ENCODE measurements at regions not wholly inside any gene's neighbourhood (a gene's known extent, or its start where the extent isn't known, plus 50 kb on each side); places are given as distances from the start of the nearest gene placed in this dataset.

DNA sequence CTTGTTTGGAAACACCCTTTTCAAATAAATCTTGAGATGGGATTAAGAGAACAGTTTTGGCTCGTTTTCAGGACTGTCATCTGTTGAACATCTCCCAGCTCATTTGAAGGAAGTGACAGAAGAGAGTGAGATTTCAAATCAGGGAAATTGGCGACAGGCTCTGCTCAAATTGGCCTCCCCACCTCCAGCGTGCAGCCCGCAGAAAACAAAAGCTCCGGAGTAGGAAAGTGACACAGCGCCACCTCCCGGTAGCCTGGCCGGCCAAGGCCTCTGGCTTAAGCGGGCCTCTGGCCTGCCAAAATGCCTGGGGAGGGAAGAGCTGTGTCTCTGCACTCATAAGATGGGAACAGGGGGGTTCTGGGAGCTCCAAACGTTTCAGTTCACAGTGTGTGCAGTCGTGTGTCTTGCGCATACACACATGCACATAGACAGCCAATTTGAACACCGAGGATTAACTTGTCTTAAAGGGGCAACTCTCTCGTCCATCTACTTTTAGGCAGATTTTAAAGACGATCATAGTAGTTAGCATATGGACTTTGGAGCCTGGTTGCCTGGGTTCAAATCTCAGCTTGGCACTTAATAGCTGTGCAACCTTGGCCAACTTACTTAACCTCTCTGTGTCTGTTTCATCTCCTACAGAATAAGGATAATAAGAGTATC, 132.7 kb upstream of the RCN1 start:
- intact Hi-C loops (cut with DNase I): no loop called here

DNA sequence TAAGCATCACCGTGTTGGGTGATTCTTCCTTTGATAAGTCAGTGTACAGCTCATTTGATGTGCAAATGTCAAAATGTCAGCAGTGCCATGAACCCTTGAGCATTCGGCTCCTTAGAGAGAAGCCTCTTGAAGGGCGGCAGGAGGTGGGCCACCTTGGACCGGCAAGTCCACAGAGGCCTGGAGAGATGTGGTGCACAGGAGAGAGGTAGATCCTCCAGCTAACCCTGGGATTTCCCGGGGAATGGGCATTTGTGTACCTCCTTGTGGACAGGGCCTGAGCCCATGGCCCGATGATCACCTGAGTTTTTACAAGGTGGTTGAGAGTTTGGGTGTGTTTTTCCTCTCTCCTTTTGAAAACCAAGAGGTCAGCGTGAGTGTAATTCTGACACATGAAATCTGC, 133.2 kb upstream of the RCN1 start:
- H3K4me1 ChIP-seq (replicated peaks in 1 of 2): no peaks in the 10 kb centered on the region
- H3K27ac ChIP-seq: no peak overlapping the region
- 71 to 86% (median 79%) methylated on average over 4 to 7 of the region's 7 CpGs for WGBS, 4 donors
- H3K4me3 ChIP-seq: no peak overlapping the region
- DNase-seq: no peak
- H3K9me3 ChIP-seq (replicated peaks in 1 of 3): no peaks in the 10 kb centered on the region
- intact Hi-C loops (cut with DNase I): no loop called here
- H3K36me3 ChIP-seq (replicated peaks in 1 of 2): no peaks in the 10 kb centered on the region
- TF ChIP-seq, protein P1, sequence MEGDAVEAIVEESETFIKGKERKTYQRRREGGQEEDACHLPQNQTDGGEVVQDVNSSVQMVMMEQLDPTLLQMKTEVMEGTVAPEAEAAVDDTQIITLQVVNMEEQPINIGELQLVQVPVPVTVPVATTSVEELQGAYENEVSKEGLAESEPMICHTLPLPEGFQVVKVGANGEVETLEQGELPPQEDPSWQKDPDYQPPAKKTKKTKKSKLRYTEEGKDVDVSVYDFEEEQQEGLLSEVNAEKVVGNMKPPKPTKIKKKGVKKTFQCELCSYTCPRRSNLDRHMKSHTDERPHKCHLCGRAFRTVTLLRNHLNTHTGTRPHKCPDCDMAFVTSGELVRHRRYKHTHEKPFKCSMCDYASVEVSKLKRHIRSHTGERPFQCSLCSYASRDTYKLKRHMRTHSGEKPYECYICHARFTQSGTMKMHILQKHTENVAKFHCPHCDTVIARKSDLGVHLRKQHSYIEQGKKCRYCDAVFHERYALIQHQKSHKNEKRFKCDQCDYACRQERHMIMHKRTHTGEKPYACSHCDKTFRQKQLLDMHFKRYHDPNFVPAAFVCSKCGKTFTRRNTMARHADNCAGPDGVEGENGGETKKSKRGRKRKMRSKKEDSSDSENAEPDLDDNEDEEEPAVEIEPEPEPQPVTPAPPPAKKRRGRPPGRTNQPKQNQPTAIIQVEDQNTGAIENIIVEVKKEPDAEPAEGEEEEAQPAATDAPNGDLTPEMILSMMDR (IDR thresholded peaks at IDR 0.05): no peak
- no peak for TF ChIP-seq POLR2A (IDR thresholded peaks at IDR 0.05)
- H3K27me3 ChIP-seq: no peaks in the 10 kb centered on the region

More for the DNA sequence above, 132.7 kb upstream of the RCN1 start:
- 29 to 37% (median 32%) methylated on average over 10 to 15 of the region's 15 CpGs for WGBS, 4 donors
- Histone ChIP-seq H3K27ac (no peak overlapping the region), H3K9me3 (replicated peaks in 1 of 3) (no peaks in the 10 kb centered on the region), H3K4me3 (no peak overlapping the region), H3K36me3 (replicated peaks in 1 of 2) (no peaks in the 10 kb centered on the region), H3K4me1 (replicated peaks in 1 of 2) (no peaks in the 10 kb centered on the region), H3K27me3 (no peaks in the 10 kb centered on the region)
- no peak for TF ChIP-seq POLR2A (IDR thresholded peaks at IDR 0.05)
- TF ChIP-seq, protein P1 (IDR thresholded peaks at IDR 0.05): peak; percentile 46 to 71 (median 59)
- peak; percentile 49 to 75 (median 74) for DNase-seq

DNA sequence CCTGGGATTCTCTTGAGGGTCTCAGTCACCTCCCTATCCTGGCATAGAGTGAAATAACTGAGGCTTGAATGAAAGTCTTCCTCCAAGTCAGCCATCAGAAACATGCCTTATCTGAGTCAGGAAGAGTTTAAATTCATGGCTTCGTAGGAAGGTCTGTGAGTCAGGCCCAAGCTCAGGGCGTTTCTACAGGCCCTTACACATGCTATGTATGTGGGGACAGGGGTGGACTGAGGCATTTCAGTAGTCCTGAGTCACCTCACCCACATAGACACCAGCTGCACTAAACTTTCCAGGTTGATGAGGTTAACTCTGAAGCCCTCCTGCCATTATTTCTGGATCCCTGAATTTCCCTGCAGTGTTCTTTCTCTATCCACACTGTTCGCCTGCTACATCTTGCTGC, 134.6 kb upstream of the RCN1 start:
- 74 to 83% (median 79%) methylated on average over 3 of the region's 3 CpGs for WGBS, 4 donors

DNA sequence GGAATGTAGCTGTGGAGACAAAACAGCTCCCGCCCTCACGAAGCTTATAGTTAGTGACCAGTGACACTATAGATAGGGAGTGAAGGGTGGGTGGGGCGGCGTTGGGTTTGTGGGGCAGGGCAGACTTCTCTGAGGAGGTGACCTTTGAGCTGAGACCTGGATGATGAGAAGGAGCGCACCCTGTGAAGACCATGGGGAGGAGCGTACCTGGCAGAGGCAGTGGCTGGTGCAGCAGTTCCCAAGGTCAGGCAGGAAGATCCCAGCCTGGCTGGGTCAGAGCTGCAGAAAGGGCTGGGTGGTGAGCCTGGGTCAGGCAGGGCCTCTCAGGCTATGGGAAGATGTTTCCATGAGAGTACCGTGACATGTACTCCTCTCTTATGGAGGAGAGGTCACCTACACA, 135.0 kb upstream of the RCN1 start:
- Histone ChIP-seq H3K9me3 (replicated peaks in 1 of 3) (no peaks in the 10 kb centered on the region), H3K36me3 (replicated peaks in 1 of 2) (no peaks in the 10 kb centered on the region), H3K27ac (no peak overlapping the region), H3K27me3 (no peaks in the 10 kb centered on the region), H3K4me3 (no peak overlapping the region), H3K4me1 (replicated peaks in 1 of 2) (no peaks in the 10 kb centered on the region)
- no peak for DNase-seq
- TF ChIP-seq POLR2A (IDR thresholded peaks at IDR 0.05): no peak
- TF ChIP-seq, protein P1 (IDR thresholded peaks at IDR 0.05): no peak
- intact Hi-C loops (cut with DNase I): no loop called here
- 91 to 94% (median 92%) methylated on average over 6 to 7 of the region's 7 CpGs for WGBS, 4 donors

More for the DNA sequence above, 134.6 kb upstream of the RCN1 start:
- Histone ChIP-seq H3K9me3 (replicated peaks in 1 of 3) (no peaks in the 10 kb centered on the region), H3K27ac (no peak overlapping the region), H3K4me3 (no peak overlapping the region), H3K27me3 (no peaks in the 10 kb centered on the region), H3K4me1 (replicated peaks in 1 of 2) (no peaks in the 10 kb centered on the region), H3K36me3 (replicated peaks in 1 of 2) (no peaks in the 10 kb centered on the region)
- no peak for TF ChIP-seq POLR2A (IDR thresholded peaks at IDR 0.05)
- TF ChIP-seq, protein P1 (IDR thresholded peaks at IDR 0.05): no peak
- no peak for DNase-seq
- intact Hi-C loops (cut with DNase I): no loop called here

Measured in adrenal gland (tissue), 9 donors.